Activated naive CD8-positive, alpha-beta T cell treated with anti-CD3 and anti-CD28 coated beads, Interleukin-2, amount 10 ng/mL, durations not matched to agents 7 days and 5 days (primary cell): ENCODE measurements at regions not wholly inside any gene's neighbourhood (a gene's known extent, or its start where the extent isn't known, plus 50 kb on each side); places are given as distances from the start of the nearest gene placed in this dataset.

Experiments used
- ATAC-seq: fragments of 150-1000 bp; cut with Tn5 transposase; one replicate; pipeline ENCODE4 v1.10.0; 2021; ENCODE audit warnings: low read depth, moderate library complexity
- POLR2A ChIA-PET: fragments of 350-600 bp; sonication (Branson Sonifier 250); formaldehyde crosslinking; loops from one replicate; lab custom pipeline; 2021; ENCODE audit warnings: antibody characterized with exemption; lab: Charles Lee
- DNase-seq: peaks from one replicate; pipeline ENCODE4 v3.0.0; 2021
- H3K27ac Mint-ChIP-seq: one replicate; pipeline ENCODE4 v1.8.0; 2022; ENCODE audit warnings: mild to moderate bottlenecking, mixed read lengths
- H3K27me3 Mint-ChIP-seq: one replicate; pipeline ENCODE4 v1.8.0; 2022; ENCODE audit warnings: mild to moderate bottlenecking, moderate library complexity, mixed read lengths
- H3K36me3 Mint-ChIP-seq: one replicate; pipeline ENCODE4 v1.8.0; 2021; ENCODE audit warnings: mild to moderate bottlenecking, mixed read lengths
- H3K4me1 Mint-ChIP-seq: one replicate; pipeline ENCODE4 v1.8.0; 2021; ENCODE audit warnings: mixed read lengths
- H3K4me3 Mint-ChIP-seq: one replicate; pipeline ENCODE4 v1.8.0; 2022; ENCODE audit warnings: mild to moderate bottlenecking, moderate library complexity, mixed read lengths
- H3K9me3 Mint-ChIP-seq: one replicate; pipeline ENCODE4 v1.8.0; 2021; ENCODE audit warnings: mixed read lengths

GRCh38 chr9:86168256-86168655, 68.9 kb upstream of the GOLM1 start:
- POLR2A ChIA-PET, result no interaction called here
- H3K9me3 Mint-ChIP-seq, result peaks cover 5% of the 10 kb centered on the region
- H3K36me3 Mint-ChIP-seq, result no peaks in the 10 kb centered on the region
- H3K4me3 Mint-ChIP-seq, result no peak overlapping the region
- H3K27ac Mint-ChIP-seq, result no peak overlapping the region
- H3K4me1 Mint-ChIP-seq, result no peaks in the 10 kb centered on the region
- DNase-seq (no peak), ATAC-seq (no peak)
- H3K27me3 Mint-ChIP-seq, result no peaks in the 10 kb centered on the region

GRCh38 chr9:86166546-86166945, 67.2 kb upstream of the GOLM1 start:
- H3K4me3 Mint-ChIP-seq, result no peak overlapping the region
- peaks cover 5% of the 10 kb centered on the region for H3K9me3 Mint-ChIP-seq
- DNase-seq (no peak), ATAC-seq (no peak)
- POLR2A ChIA-PET, result no interaction called here
- no peaks in the 10 kb centered on the region for H3K4me1 Mint-ChIP-seq
- H3K27ac Mint-ChIP-seq, result no peak overlapping the region
- no peaks in the 10 kb centered on the region for H3K36me3 Mint-ChIP-seq
- H3K27me3 Mint-ChIP-seq, result no peaks in the 10 kb centered on the region

- H3K36me3 Mint-ChIP-seq, result no peaks in the 10 kb centered on the region
- H3K4me3 Mint-ChIP-seq, result no peak overlapping the region
- H3K9me3 Mint-ChIP-seq, result peaks cover 5% of the 10 kb centered on the region
- no peaks in the 10 kb centered on the region for H3K27me3 Mint-ChIP-seq
- no peak overlapping the region for H3K27ac Mint-ChIP-seq
- no peak for DNase-seq
- ATAC-seq, result no peak
- no peaks in the 10 kb centered on the region for H3K4me1 Mint-ChIP-seq
- POLR2A ChIA-PET, result interaction anchor here (0.6 kb wide), 1 partner anchor 44 kb away, joined by 5 read pairs; no protein-coding TSS in a partner anchor
Observed at GRCh38 chr9:86163503-86163902, 64.1 kb upstream of the GOLM1 start.
